ENCODE measurements at regions not wholly inside any gene's neighbourhood (a gene's known extent, or its start where the extent isn't known, plus 50 kb on each side); places are given as distances from the start of the nearest gene placed in this dataset.

DNA sequence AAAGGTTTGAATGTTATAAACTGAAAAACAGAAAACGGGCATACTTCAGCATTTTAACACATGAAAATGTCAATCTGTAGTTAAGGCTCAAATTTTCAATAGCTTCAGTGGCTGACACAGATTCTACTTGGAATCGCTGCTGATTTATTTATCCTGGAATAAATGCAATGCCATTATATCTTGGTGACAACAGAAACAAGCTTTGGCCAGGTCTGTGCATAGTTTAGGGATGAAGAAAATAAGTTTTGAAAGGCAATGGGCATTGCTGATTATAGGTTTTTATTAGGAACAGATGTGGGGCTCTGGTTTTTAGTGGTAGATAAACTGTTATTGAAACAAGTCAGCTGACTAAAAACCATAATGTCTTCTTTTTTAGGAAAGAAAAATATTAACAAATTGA is 96.8 kb upstream of the SOX4 start:
- Histone ChIP-seq H3K36me3 (no peaks in the 10 kb centered on the region), H3K4me1 (ENCODE audit: insufficient read depth) (peaks cover 18% of the 10 kb centered on the region), H3K9me3 (no peaks in the 10 kb centered on the region), H3K27me3 (no peaks in the 10 kb centered on the region), H3K27ac (peak overlapping the region in 1 of 2 donors; percentile 41), H3K4me3 (no peak overlapping the region)
- DNase-seq: no peak
- TF ChIP-seq CTCF (IDR thresholded peaks at IDR 0.05): no peak
- TF ChIP-seq POLR2A (IDR thresholded peaks at IDR 0.05): no peak
- no peak for TF ChIP-seq EP300 (IDR thresholded peaks at IDR 0.05)
- WGBS, 3 donors: 28 to 41% (median 40%) methylated on average over 2 of the region's 2 CpGs
- intact Hi-C loops (cut with DNase I): no loop called here

- Histone ChIP-seq H3K27me3 (no peaks in the 10 kb centered on the region), H3K4me3 (no peak overlapping the region), H3K9me3 (no peaks in the 10 kb centered on the region), H3K36me3 (no peaks in the 10 kb centered on the region), H3K27ac (peak overlapping the region in 1 of 2 donors; percentile 13), H3K4me1 (ENCODE audit: insufficient read depth) (peaks cover 19% of the 10 kb centered on the region)
- DNase-seq: no peak
- 21 to 34% (median 31%) methylated on average over 5 of the region's 5 CpGs for WGBS, 3 donors
- intact Hi-C loops (cut with DNase I): no loop called here
- no peak for TF ChIP-seq POLR2A (IDR thresholded peaks at IDR 0.05)
- no peak for TF ChIP-seq EP300 (IDR thresholded peaks at IDR 0.05)
- no peak for TF ChIP-seq CTCF (IDR thresholded peaks at IDR 0.05)
These were observed 93.1 kb upstream of the SOX4 start for GRCh38 chr6:21500314-21501020.

DNA sequence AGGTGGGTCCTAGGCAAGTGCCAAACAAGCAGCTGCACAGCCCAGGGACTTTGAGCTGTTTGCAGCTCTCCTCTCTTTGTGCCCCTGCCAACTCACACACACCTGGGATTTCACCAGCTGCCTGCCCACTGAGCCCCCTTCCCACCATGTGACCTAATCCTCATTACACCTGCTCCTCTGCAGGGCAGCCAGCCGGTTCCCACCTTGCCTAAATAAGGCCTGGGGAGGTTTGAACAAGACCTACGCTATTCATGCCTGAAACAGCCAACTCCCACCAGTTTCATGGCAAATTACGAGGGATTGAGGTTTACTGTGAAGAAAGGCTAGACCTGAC is 92.6 kb upstream of the SOX4 start:
- H3K27ac ChIP-seq: no peak overlapping the region
- DNase-seq: no peak
- H3K9me3 ChIP-seq: no peaks in the 10 kb centered on the region
- TF ChIP-seq EP300 (IDR thresholded peaks at IDR 0.05): no peak
- TF ChIP-seq CTCF (IDR thresholded peaks at IDR 0.05): no peak
- TF ChIP-seq POLR2A (IDR thresholded peaks at IDR 0.05): no peak
- H3K36me3 ChIP-seq: no peaks in the 10 kb centered on the region
- H3K4me3 ChIP-seq: no peak overlapping the region
- H3K4me1 ChIP-seq (ENCODE audit: insufficient read depth): peaks cover 16% of the 10 kb centered on the region
- intact Hi-C loops (cut with DNase I): no loop called here
- H3K27me3 ChIP-seq: no peaks in the 10 kb centered on the region
- WGBS, 3 donors: 67 to 90% (median 74%) methylated on average over 3 of the region's 3 CpGs

DNA sequence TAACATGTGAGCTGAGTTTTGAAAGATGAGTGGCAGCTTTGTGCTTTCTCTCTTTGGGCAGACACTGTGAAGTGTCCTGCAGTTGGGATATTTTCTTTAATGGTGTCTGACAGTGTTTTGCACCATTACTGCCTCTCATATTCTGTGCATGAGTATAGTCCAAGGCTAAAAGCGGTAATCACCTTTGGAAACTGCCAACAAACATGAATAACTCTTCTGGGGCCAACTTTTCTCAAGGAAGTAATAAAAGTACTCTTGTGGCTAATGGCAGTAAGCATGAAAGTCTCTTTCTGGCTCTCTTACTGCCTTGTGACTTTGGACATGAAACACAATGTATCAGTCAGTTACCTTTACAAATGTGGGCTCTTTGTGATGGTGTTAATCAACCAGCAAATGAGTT is 91.7 kb upstream of the SOX4 start:
- 69 to 81% (median 71%) methylated on average over 1 of the region's 1 CpG for WGBS, 3 donors
- H3K36me3 ChIP-seq: no peaks in the 10 kb centered on the region
- intact Hi-C loops (cut with DNase I): no loop called here
- H3K4me1 ChIP-seq (ENCODE audit: insufficient read depth): peaks cover 14% of the 10 kb centered on the region
- H3K9me3 ChIP-seq: no peaks in the 10 kb centered on the region
- TF ChIP-seq POLR2A (IDR thresholded peaks at IDR 0.05) (no peak), CTCF (IDR thresholded peaks at IDR 0.05) (no peak), EP300 (IDR thresholded peaks at IDR 0.05) (no peak)
- no peak for DNase-seq
- H3K4me3 ChIP-seq: no peak overlapping the region
- no peaks in the 10 kb centered on the region for H3K27me3 ChIP-seq
- H3K27ac ChIP-seq: no peak overlapping the region
